ENCODE measurements at regions not wholly inside any gene's neighbourhood (a gene's known extent, or its start where the extent isn't known, plus 50 kb on each side); places are given as distances from the start of the nearest gene placed in this dataset.
"Not testable (repeated sequence)": the region's sequence is repeated elsewhere in the genome, so short reads cannot be mapped to it uniquely, and the experiment has no call there.

DNA sequence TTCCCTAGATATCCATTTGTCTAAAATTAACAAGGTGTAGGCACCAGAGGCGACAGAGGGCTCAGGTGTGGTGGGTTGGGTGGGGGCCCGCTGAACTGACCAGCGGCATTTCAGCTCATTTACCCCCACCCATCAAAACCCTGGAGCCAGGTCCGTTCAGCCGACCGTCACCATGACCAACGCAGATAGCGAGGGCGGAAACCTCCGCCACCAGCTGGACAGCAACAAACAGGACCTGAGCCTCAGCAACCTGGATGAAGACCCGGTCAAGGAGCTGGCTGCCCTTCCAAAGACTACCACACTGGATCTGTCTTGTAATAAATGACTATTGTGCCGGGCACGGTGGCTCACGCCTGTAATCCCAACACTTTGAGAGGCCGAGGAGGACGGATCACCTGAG, 120.8 kb upstream of the LGSN start:
- intact Hi-C loops (cut with micrococcal nuclease) = no loop called here

DNA sequence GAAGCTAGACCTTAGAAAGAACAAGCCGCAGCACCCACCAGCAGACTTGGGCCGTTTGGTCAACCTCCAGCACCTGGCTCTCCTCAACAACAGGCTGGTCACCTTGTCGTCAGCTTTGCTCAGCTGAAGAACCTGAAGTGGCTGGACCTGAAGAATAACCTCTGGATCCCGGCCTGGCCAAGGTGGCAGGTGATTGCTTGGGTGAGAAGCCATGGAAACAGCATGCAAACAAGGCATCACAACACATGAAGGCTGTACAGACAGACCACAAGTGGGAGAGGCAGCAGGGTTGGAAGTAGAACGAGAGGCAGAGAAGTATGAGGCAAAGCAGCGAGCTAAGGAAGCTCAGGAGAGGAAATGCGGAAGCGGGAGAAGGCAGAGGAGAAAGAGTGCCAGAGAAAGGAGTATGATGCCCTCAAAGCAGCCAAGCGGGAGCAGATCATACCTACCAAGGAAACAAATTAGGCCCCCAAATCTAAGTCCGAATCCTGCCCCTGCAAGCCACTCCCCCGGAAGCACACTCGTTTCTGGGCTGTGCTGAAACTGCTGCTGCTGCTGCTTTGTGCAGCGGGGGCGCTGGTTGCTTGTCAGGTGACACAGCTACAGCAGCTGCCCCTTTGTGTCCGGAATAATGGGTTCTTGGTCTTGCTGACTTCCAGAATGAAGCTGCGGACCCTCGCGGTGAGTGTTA, 121.6 kb upstream of the LGSN start:
- intact Hi-C loops (cut with micrococcal nuclease) = no loop called here

DNA sequence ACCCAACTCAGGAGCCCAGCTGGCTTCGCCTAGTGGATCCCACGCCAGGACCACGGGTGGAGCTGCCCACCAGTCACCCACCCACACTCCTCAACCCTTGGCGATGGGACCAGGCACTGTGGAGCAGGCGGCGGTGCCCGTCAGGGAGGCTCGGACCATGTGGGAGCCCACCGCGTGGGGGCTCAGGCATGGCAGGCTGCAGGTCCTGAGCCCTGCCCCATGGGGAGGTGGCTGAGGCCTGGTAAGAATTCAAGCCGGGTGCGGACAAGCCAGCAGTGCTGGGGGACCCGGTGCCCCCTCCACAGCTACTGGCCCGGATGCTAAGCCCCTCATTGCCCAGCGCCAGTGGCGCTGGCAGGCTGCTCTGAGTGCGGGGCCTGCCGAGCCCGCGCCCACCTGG, 123.1 kb upstream of the LGSN start:
- intact Hi-C loops (cut with micrococcal nuclease) = no loop called here

DNA sequence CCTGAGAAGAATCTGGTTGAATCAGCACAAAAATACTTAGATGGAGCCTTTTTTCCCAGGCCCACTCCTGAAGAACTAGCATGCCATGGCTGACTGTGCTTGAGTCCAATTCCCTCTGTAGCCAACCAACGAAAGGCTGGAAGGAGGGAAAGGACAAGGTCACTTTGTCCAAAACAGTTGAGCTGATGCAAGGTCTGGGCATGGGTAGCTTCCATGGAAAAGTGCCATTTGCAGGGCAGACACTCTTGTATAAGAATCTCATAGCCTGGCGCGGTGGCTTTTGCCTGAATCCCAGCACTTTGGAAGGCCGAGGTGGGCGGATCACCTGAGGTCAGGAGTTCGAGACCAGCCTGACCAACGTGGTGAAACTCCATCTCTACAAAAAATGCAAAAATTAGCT, 125.0 kb upstream of the LGSN start:
- intact Hi-C loops (cut with micrococcal nuclease) = no loop called here

DNA sequence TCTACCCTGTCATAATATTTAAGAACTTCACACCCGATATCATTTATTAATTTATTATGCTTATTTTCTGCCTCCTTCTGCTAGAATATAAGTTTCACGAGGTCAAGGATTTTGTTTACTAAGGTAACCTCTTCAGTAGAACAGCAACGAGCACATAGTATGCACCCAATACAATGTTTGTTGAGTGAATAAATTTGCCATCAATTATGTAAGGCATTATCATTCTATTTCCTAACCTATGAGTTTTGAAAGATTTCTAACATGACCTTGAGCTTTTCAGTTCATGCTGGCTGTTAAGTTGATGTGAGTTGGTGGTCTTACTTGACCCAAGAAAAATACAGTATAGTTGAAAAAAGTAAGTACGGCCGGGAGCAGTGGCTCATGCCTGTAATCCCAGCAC, 125.9 kb upstream of the LOC128125822 start:
- intact Hi-C loops (cut with micrococcal nuclease) = no loop called here

DNA sequence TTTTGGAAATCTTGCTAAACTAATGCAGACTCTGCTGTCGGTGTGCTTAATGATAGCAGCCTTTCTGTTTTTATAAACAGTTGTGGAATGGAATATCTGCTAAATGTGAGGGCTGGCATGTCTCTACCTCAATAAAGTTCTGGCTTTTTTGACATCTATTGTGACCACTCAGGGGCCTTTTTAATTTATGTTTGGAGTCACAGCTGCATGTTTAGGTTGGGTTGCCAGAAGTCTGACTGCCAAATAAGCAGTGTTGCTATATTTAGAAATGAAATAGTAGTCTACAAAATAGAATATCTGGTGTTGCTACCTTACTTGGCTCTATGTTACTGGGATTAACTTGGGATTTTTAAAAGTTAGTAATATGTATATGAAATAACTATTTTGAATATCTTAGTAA, 125.1 kb upstream of the LOC128125822 start:
- intact Hi-C loops (cut with micrococcal nuclease) = no loop called here

DNA sequence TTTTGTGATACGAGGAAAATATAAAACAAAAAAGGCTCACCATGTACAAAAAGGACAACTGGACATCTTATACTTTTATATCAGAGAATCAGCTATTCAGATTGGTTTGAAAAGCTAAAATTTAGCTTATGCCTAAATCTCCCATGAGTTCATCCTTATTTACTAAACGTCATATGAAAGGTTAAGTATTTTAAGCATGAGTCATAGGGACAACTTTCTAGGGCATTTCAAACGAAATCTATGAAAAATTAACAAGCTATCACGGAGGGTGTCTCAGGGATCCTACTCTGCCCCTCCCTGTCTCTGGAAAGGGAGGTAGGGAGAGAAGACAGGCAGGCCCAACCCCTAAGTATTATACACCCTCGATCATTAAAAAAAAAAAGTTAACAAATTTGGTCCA, 124.1 kb upstream of the LOC128125822 start:
- intact Hi-C loops (cut with micrococcal nuclease) = no loop called here

DNA sequence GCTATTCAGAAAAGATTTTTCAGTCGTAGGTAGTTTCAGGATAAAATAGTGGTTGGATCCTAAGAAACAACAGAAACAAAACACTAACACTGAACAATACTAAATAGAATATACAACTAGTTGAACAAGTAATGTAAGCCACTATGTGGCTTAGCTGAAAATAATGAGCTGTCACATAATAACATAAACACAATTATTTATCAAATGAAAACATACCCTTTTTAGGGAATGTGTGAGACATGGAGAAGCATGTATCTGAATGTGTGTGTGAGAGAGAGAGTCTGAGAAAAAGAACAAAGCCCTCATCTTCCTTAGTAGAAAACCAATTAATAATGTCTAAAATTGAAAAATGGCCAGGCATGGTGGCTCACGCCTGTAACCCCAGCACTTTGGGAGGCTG, 122.6 kb upstream of the LOC128125822 start:
- intact Hi-C loops (cut with micrococcal nuclease) = no loop called here

DNA sequence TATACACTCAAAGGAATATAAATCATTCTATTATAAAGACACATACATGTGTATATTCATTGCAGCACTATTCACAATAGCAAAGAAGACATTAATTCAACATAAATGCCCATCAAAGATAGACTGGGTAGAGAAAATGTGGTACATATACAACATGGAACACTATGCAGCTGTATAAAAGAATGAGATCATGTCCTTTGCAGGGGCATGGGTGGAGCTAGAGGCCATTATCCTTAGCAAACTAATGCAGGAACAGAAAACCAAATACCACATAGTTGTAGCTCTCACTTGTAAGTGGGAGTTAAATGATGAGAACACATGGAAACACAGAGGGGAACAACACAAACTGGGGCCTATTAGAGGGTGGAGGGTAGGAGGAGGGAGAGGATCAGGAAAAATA, 121.0 kb upstream of the LOC128125822 start:
- intact Hi-C loops (cut with micrococcal nuclease) = no loop called here

DNA sequence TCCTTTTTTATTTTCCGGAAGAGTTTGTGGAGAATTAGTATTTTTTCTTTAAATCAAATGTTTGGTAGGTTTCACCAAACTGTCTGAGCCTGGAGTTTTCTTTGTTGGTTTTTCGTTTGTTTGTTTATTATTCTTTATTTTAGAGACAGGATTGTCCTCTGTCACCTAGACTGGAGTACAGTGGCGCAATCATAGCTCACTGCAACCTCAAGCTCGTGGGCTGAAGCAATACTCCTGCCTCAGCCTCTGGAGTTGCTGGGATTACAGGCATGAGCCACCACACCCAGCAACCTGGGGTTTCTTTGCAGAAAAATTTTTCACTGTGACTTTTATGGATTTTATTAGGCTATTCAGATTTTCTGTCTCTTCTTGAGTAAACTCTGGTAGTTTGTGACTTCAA, 120.2 kb upstream of the LOC128125822 start:
- intact Hi-C loops (cut with micrococcal nuclease) = no loop called here

DNA sequence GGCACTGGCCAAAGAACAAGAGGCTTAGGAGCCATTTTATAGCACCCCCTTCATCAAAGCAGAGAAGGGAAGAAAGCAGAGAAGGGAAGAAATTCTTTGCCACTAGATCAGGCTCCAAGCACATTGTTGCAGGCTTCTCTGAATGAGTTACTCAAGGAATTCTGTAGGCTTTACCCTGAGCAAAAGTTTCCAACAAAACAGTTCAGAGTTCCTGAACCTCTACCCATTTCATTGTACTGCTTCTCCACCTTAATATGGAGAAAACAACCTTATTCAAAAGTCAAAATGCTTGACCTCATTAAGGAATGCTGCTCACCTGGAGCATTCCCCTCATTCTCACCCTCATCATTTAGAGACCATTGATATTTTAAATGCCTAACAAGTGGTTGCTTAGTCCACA, 115.5 kb upstream of the LOC128125822 start:
- intact Hi-C loops (cut with micrococcal nuclease) = no loop called here

DNA sequence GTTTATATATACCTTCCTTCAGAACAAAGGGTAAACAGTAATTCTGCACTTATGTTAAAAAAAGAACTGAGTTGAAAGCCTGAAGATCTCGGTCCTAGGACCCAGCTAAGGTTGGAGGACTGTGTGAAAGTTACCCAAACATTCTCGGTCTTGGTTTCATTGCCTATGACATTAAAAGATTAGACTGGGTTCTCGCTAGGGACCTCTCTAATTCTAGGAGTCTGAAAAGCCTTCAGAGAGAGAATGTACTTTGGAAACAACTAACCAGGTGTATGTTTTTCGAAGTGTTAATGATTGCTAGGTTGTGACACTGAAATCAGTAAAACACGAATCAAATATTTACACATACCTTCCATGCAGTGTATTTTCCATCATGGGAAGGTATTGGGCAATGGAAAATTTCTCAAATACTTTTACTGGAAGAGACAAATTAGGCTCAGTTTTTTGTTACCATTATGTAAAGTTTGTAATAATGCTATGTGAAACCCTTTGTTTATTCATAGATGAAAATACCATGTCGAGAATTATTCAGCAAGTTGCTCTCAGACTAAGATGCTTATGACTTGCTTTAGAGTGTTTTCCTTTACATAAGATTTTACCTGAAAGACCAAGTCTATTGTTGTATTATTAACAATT, 113.7 kb upstream of the LOC128125822 start:
- intact Hi-C loops (cut with micrococcal nuclease) = no loop called here

DNA sequence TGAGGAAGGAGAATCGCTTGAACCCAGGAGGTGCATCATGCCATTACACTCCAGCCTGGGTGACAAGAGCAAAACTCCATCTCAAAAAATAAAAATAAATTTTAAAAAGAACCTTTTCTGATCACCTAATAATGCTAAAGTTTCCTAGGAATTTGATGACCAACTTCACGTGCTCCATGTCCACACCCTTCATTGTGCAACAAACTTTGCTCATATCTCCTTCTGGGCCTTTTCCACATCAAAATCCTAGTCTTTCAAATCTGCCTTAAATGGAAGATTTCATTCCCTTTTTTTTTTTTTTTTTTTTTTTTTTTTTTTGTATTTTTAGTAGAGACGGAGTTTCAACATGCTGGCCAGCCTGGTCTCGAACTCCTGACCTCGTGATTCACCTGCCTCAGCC, 112.5 kb upstream of the LOC128125822 start:
- intact Hi-C loops (cut with micrococcal nuclease) = no loop called here

DNA sequence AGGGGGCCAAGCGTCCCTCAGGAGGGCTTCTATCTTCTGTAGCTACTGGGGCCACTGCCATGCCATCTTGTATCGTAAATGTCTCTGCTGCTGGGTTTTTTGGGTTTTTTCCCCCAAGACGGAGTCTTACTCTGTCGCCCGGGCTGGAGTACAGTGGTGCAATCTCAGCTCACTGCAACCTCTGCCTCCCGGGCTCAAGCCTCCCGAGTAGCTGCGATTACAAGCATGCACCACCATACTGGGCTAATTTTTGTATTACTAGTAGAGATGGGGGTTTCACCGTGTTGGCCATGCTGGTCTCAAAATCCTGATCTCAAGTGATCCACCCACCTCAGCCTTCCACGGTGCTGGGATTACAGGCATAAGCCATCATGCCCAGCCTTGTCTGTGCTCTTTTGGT, 111.3 kb upstream of the LOC128125822 start:
- intact Hi-C loops (cut with micrococcal nuclease) = no loop called here

DNA sequence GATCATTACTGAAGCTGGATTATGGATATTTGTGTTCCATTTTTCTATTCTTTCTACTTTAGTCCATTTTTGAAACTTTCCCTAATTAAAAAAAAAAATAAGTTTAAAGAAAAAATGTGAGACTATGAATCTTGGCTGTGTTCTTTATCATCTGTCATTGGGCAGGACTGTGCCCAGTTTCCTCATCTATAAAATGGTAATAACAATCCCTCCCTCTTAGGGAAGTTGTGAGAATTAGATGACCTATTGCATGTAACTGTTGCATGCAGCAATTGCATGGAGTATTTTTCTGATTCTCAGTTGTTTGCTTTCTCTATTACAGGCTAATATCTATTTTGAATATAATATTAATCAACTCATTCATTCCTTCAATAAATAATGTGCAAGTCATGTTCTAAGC, 108.2 kb upstream of the LOC128125822 start:
- intact Hi-C loops (cut with micrococcal nuclease) = no loop called here

DNA sequence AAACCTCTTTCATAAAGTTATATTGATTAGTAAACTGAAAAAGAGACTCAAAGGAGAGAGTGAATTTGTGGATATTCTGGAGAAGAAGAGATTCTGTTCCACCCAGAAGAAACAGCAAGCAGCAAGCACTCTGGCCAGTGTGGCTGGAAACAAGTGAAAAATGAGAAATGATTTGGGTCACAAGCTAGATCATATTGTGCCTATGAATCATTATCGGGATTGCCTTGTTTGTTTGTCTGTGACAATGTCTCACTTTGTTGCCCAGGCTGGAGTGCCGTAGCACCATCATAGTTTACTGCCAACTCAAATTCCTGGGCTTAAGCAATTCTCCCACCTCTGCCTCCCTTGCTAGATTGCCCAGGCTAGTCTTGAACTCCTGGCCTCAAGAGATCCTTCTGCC, 106.5 kb upstream of the LOC128125822 start:
- intact Hi-C loops (cut with micrococcal nuclease) = no loop called here

DNA sequence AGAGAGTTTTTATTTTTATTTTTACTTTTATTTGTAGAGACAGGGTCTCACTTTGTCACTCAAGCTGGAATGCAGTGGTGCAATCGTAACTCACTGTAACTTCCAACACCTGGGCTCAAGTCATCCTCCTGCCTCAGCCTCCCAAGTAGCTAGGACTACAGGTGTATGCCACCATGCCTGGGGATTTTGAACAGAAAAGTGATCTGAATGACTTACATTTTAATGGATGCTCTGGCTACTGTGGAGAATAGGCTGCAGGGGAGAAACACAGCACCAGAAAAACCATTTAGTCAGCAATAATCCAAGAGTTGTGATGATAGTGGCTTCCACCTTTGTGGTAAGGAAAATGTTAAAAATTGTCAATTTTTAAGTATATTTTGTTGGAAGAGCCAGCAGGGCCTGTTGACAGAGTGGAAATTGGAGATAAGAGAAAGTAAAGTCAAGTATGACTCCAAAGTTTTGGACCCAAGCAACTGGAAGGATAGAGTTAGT, 106.0 kb upstream of the LOC128125822 start:
- intact Hi-C loops (cut with micrococcal nuclease) = no loop called here

DNA sequence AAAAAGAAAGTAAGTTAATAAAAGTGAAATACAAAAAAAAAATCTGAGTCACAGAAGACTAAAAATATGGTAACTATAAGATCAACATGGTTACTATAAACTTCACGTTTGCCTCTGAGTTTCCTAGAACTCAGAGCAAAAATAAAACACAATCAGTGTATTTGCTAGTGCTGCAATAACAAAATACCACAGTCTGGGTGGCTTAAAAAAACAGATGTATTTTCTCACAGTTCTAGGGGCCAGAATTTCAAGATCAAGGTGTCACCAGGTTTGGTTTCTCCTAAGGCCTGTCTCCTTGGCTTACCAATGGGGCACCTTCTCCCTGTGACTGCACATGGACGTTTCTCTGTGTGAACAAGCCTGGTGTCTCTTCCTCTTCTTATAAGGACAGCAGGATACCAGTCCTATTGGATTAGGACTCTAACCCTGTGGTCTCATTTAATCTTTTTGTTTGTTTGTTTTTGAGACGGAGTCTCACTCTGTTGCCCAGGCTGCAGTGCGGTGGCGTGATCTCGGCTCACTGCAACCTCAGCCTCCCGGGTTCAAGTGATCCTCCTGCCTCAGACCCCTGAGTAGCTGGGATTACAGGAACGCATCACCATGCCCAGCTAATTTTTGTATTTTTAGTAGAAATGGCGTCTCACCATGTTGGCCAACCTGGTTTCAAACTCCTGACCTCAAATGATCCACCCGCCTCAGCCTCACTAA, 104.9 kb upstream of the LOC128125822 start:
- intact Hi-C loops (cut with micrococcal nuclease) = no loop called here

DNA sequence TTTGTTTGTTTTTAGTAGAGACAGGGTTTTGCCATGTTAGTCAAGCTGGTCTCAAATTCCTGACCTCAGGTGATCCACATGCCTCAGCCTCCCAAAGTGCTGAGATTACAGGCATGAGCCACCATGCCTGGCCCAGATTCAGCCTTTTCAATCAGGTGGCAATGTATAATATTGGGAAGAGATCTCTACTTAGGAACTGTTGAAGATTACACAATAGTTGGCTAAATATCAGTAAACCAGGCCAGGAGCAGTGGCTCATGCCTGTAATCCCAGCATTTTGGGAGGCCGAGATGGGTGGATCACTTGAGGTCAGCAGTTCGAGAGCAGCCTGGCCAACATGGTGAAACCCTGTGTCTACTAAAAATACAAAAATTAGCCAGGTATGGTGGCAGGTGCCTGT, 101.1 kb upstream of the LOC128125822 start:
- intact Hi-C loops (cut with micrococcal nuclease) = not testable (repeated sequence)

DNA sequence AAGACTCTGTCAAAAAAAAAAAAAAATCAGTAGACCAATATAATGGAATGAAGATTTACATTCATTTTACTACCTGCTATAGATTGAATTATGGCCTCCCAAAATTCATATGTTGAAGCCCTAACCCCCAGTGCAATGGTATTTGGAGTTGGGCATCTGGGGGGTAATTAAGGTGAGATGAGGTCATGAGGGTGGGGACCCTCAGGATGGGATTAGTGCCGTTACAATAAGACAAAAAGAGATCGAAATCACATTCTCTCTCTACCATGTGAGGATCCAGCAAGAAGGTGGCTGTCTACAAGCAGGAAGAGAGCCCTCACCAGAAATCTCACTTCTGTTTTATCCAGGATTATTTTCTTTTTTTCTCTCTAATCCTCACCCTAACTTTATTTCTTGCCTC, 100.6 kb upstream of the LOC128125822 start:
- intact Hi-C loops (cut with micrococcal nuclease) = no loop called here

DNA sequence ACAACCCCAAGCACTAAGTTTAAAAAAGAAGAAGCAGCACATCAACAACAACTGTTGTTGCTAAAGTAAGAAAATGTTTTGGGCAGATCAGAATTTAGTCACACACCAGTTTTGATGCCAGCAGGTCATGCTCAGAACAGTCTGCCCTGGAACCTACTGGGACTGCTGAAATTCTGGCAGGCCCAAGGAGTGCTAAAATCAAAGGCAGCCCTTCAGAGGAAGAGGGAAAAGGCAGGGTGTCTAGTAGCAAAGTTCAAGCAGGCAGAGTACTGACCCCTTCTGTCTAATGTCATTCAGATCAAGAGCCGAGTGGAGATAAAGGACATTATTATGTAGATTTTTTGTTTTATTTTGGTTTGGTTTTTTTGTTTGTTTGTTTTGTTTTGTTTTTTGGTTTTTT, 96.6 kb upstream of the LOC128125822 start:
- intact Hi-C loops (cut with micrococcal nuclease) = no loop called here

DNA sequence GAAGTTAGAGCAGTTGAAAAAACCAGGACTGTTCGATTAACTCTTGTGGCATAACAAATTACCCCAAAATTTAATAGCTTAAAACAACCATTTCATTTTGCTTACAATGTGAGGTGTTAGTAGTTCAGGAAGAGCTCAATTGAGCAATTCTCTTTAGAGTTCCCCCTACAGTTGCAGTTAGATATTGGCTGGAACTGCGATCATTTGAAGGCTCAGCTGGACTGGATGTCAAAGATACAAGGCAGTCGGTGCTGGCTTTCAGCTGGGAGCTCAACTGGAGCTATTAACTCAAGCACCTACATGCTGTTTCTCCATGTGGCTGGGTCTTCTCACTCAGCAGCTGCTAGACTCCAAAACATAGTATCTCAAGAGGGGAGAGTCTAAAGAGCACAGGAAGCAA, 96.0 kb upstream of the LOC128125822 start:
- intact Hi-C loops (cut with micrococcal nuclease) = no loop called here

Measured in T-helper 1 cell treated with Interleukin-12 subunit alpha and Interleukin-12 subunit beta and Interleukin-4 antibody, amounts not matched to agents 30 ng/mL and 1 ng/mL, for 36 hours (primary cell).